ENCODE measurements at regions not wholly inside any gene's neighbourhood (a gene's known extent, or its start where the extent isn't known, plus 50 kb on each side); places are given as distances from the start of the nearest gene placed in this dataset.

DNA sequence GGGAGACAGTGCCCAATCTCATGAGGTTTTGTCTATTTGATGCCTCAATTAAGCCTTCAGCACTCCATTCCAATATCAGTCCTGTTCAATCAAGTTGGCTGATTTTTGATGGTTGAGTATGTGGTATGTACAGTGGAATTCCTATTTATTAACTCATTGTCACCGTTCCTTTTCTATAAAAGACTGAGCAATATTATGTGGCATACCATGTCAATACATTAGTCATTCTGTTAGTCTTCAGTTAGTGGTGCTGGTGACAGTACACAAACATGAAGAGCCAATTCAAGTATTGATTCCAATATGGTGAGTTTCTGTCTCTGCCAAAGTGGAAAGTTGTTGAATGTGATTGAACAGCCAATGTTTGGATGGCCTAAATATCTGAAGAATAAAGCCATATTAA, 1343.9 kb downstream of the SUCLG1 start:
- TF ChIP-seq CTCF (IDR thresholded peaks at IDR 0.05; ENCODE audit: borderline replicate concordance, extremely low read depth, low read length, poor library complexity, severe bottlenecking) (no peak), EZH2 (IDR thresholded peaks at IDR 0.05; ENCODE audit: borderline replicate concordance, low read depth, low read length, severe bottlenecking) (no peak)
